Loucy (cell line): ENCODE measurements at regions not wholly inside any gene's neighbourhood (a gene's known extent, or its start where the extent isn't known, plus 50 kb on each side); places are given as distances from the start of the nearest gene placed in this dataset.
"Not testable (repeated sequence)": the region's sequence is repeated elsewhere in the genome, so short reads cannot be mapped to it uniquely, and the experiment has no call there.

Experiments used
- H2AFZ ChIP-seq: fragments of 200-600 bp; sonication (generic); 2 replicates; pipeline ENCODE4 v1.6.0; 2016; ENCODE audit warnings: antibody characterized with exemption, mild to moderate bottlenecking, low read length, moderate library complexity
- H3F3A ChIP-seq: fragments of 200-600 bp; 2 replicates; pipeline ENCODE4 v1.6.0; 2016; ENCODE audit warnings: antibody characterized with exemption, low read depth, mild to moderate bottlenecking
- H3K27me3 ChIP-seq: fragments of 200-600 bp; sonication (generic); 2 replicates; pipeline ENCODE4 v1.6.1; 2014; ENCODE audit warnings: low read length, mild to moderate bottlenecking; ENCODE audit not compliant: insufficient read depth, poor library complexity, severe bottlenecking
- H3K36me3 ChIP-seq: fragments of 200-600 bp; sonication (generic); 2 replicates; pipeline ENCODE4 v1.6.1; 2016; ENCODE audit warnings: low read length; ENCODE audit not compliant: insufficient read depth
- H3K4me1 ChIP-seq: fragments of 200-600 bp; sonication (generic); 2 replicates; pipeline ENCODE4 v1.5.1; 2014; ENCODE audit warnings: low read length, mild to moderate bottlenecking; ENCODE audit not compliant: insufficient read depth, poor library complexity, severe bottlenecking
- H3K4me2 ChIP-seq: fragments of 200-600 bp; sonication (generic); 2 replicates; pipeline ENCODE4 v1.6.0; 2014; ENCODE audit warnings: antibody characterized with exemption, low read length, low read depth, mild to moderate bottlenecking; ENCODE audit not compliant: poor library complexity, severe bottlenecking
- H3K4me3 ChIP-seq: fragments of 200-600 bp; sonication (generic); 2 replicates; pipeline ENCODE4 v1.5.1; 2014; ENCODE audit warnings: low read length, mild to moderate bottlenecking, mixed read lengths; ENCODE audit not compliant: poor library complexity, severe bottlenecking
- H3K79me2 ChIP-seq: fragments of 200-600 bp; sonication (generic); 2 replicates; pipeline ENCODE4 v1.6.1; 2014; ENCODE audit warnings: low read length; ENCODE audit not compliant: insufficient read depth
- H3K9ac ChIP-seq: fragments of 200-600 bp; sonication (generic); 2 replicates; pipeline ENCODE4 v1.6.0; 2014; ENCODE audit warnings: mild to moderate bottlenecking, low read depth, low read length, moderate library complexity; ENCODE audit not compliant: poor library complexity, severe bottlenecking
- H3K9me2 ChIP-seq: fragments of 200-600 bp; sonication (generic); replicated peaks from 2 replicates; pipeline ENCODE4 v1.6.1; 2016; ENCODE audit warnings: low read depth, low read length, mixed read lengths
- H3K9me3 ChIP-seq: fragments of 200-600 bp; sonication (generic); 2 replicates; pipeline ENCODE4 v1.6.1; 2014; ENCODE audit warnings: mild to moderate bottlenecking, antibody characterized with exemption, low read length, low read depth; ENCODE audit not compliant: insufficient read depth
- H4K20me1 ChIP-seq: fragments of 200-600 bp; sonication (generic); 2 replicates; pipeline ENCODE4 v1.6.0; 2014; ENCODE audit warnings: antibody characterized with exemption, low read length, mild to moderate bottlenecking; ENCODE audit not compliant: insufficient read depth, poor library complexity, severe bottlenecking
- CTCF ChIP-seq: fragments of 200-600 bp; sonication (generic); conservative IDR thresholded peaks from 2 replicates; pipeline ENCODE4 v1.5.1; 2014; ENCODE audit warnings: mild to moderate bottlenecking, antibody characterized with exemption, low read length
- EZH2phosphoT487 ChIP-seq: fragments of 200-600 bp; IDR thresholded peaks from 2 replicates; pipeline ENCODE4 v1.6.1; 2018; ENCODE audit warnings: antibody characterized with exemption, mild to moderate bottlenecking, moderate library complexity, borderline replicate concordance

GRCh38 chr15:20430495-20430894 is 111.1 kb downstream of the GOLGA6L6 start:
- H4K20me1 ChIP-seq, H3K9me2 ChIP-seq, H3K79me2 ChIP-seq, H3K27me3 ChIP-seq, H3K9ac ChIP-seq, H3F3A ChIP-seq, H3K4me1 ChIP-seq, H2AFZ ChIP-seq, H3K9me3 ChIP-seq, H3K4me2 ChIP-seq, H3K36me3 ChIP-seq, H3K4me3 ChIP-seq: not testable (repeated sequence)

- H3K4me1 ChIP-seq, H3K36me3 ChIP-seq, H3F3A ChIP-seq, H3K4me3 ChIP-seq, H3K79me2 ChIP-seq, H3K9me3 ChIP-seq, H3K9ac ChIP-seq, H4K20me1 ChIP-seq, H2AFZ ChIP-seq, H3K4me2 ChIP-seq, H3K27me3 ChIP-seq, H3K9me2 ChIP-seq: not testable (repeated sequence)
Observed at GRCh38 chr15:20420710-20421109, 120.9 kb downstream of the GOLGA6L6 start.

- not testable (repeated sequence) for H4K20me1 ChIP-seq, H3K4me2 ChIP-seq, H3K9me2 ChIP-seq, H3K36me3 ChIP-seq, H3K9ac ChIP-seq, H3K27me3 ChIP-seq, H2AFZ ChIP-seq, H3K9me3 ChIP-seq, H3K4me1 ChIP-seq, H3K4me3 ChIP-seq, H3F3A ChIP-seq, H3K79me2 ChIP-seq
Observed at GRCh38 chr15:20416618-20417017, 125.0 kb downstream of the GOLGA6L6 start.

- H3K9me3 ChIP-seq, H2AFZ ChIP-seq, H3K4me3 ChIP-seq, H3K79me2 ChIP-seq, H3K27me3 ChIP-seq, H3K9me2 ChIP-seq, H3K36me3 ChIP-seq, H3K4me1 ChIP-seq, H3K4me2 ChIP-seq, H3F3A ChIP-seq, H4K20me1 ChIP-seq, H3K9ac ChIP-seq: not testable (repeated sequence)
Observed at GRCh38 chr15:20409667-20410198, 131.9 kb downstream of the GOLGA6L6 start.

- Histone ChIP-seq H3K4me3 (no peak overlapping the region), H3K4me1 (no peaks in the 10 kb centered on the region), H3K9ac (no peak overlapping the region), H3K27me3 (no peaks in the 10 kb centered on the region), H3K36me3 (no peaks in the 10 kb centered on the region), H3K4me2 (no peak overlapping the region), H4K20me1 (no peaks in the 10 kb centered on the region), H3K9me2 (no peaks in the 10 kb centered on the region), H3F3A (no peaks in the 10 kb centered on the region), H2AFZ (no peak overlapping the region), H3K79me2 (no peaks in the 10 kb centered on the region), H3K9me3 (no peaks in the 10 kb centered on the region)
- TF ChIP-seq CTCF (no peak), EZH2phosphoT487 (no peak)
Observed at GRCh38 chr15:20409247-20409646, 132.4 kb downstream of the GOLGA6L6 start.
